Astrocyte of the spinal cord (primary cell): ENCODE measurements at regions not wholly inside any gene's neighbourhood (a gene's known extent, or its start where the extent isn't known, plus 50 kb on each side); places are given as distances from the start of the nearest gene placed in this dataset.

Experiments used
- DNase-seq: peaks from one replicate; pipeline ENCODE4 v3.0.0; 2011; ENCODE audit warnings: low read depth, low spot score
- H3K4me3 ChIP-seq: 2 replicates; pipeline ENCODE4 v1.5.1; 2011; ENCODE audit warnings: low read depth, mild to moderate bottlenecking, low read length, moderate library complexity
- in situ Hi-C: cut with HindIII; loops from 2 replicates; pipeline ENCODE4 v1.10.0; 2017; ENCODE audit warnings: low sequenced_read_pairs
- TF ChIP-seq, protein P1 (sequence below): IDR thresholded peaks from 2 replicates; pipeline ENCODE4 v1.5.1; 2012; ENCODE audit warnings: low read depth, mild to moderate bottlenecking, low read length, inconsistent platforms

DNA sequence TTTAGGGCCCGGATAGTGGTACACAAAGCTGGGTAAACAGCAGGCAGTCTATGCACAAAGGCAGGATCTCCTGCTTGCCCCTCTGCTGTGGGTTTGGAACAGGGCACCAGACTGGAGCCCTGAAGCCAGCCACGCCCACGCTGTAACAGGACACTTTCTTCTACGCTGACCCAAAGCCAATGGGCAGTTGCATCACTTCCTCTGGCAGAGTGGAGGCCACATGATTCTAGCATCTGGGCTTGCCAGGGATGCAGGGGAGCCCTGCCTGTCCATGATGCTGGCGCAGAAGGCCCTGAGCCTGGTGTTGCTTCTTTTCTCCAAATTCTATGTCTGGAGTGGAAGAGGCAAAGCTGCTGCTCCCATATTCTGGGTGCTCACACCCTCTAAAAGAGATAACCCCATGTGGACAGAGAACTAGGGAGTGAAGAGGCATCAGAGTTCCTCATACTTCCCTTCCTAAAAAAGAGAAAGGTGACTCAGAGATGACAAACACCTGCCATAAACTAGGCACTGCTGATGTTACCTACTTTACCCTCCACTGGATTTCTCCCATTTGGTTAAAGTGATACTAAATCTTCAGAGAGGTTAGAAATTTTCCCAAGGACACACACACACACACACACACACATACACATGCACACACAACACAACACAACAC, 260.3 kb upstream of the KLF4 start:
- DNase-seq = peak; percentile 92
- TF ChIP-seq, protein P1, sequence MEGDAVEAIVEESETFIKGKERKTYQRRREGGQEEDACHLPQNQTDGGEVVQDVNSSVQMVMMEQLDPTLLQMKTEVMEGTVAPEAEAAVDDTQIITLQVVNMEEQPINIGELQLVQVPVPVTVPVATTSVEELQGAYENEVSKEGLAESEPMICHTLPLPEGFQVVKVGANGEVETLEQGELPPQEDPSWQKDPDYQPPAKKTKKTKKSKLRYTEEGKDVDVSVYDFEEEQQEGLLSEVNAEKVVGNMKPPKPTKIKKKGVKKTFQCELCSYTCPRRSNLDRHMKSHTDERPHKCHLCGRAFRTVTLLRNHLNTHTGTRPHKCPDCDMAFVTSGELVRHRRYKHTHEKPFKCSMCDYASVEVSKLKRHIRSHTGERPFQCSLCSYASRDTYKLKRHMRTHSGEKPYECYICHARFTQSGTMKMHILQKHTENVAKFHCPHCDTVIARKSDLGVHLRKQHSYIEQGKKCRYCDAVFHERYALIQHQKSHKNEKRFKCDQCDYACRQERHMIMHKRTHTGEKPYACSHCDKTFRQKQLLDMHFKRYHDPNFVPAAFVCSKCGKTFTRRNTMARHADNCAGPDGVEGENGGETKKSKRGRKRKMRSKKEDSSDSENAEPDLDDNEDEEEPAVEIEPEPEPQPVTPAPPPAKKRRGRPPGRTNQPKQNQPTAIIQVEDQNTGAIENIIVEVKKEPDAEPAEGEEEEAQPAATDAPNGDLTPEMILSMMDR = no peak
- no peak overlapping the region for H3K4me3 ChIP-seq
- in situ Hi-C loops = no loop called here

- DNase-seq = no peak
- H3K4me3 ChIP-seq = no peak overlapping the region
- TF ChIP-seq, protein P1 = no peak
- in situ Hi-C loops = no loop called here
These were observed 255.3 kb upstream of the KLF4 start for GRCh38 chr9:107744873-107745272.

DNA sequence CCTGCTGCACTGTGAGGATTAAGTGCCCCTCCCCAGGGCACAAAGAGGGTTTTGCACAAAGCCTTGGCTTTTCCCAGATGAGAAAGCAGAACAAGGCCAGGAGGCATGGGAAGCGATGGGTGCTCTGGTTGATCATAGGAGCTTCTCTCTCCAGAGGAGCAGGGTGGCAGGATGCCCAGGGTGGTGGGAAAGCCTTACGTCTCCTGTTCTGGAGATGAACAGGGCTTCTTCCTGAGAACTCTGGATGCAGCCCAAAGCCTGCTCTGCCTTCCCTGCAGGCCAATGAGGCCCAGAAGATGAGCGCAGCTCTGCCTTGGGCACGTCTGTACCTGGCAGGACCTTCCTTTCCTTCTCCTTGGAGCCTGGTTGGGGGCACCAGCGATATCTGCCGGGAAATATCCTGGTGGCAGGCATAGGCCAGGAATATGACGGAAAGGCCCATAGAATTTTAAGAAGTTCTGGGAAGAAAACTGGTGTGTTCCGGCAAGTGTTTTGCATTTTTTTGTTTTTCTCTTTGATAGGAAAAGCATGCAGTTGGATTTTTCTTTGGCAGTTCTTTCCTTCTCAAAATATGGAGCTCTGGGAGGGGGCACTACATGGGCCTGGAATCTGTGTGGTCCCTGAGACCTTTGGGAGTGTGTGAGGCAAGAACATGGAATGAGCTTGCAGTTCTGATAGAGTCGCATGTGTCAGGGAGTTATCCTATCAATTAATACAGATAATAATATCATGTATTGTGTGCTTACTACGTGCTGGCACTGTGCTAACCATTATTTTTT, 253.2 kb upstream of the KLF4 start:
- TF ChIP-seq, protein P1 = no peak
- DNase-seq = no peak
- H3K4me3 ChIP-seq = no peak overlapping the region
- in situ Hi-C loops = no loop called here

GRCh38 chr9:107740088-107740980, 250.8 kb upstream of the KLF4 start:
- in situ Hi-C loops = no loop called here
- no peak overlapping the region for H3K4me3 ChIP-seq
- DNase-seq = no peak
- TF ChIP-seq, protein P1 = no peak

DNA sequence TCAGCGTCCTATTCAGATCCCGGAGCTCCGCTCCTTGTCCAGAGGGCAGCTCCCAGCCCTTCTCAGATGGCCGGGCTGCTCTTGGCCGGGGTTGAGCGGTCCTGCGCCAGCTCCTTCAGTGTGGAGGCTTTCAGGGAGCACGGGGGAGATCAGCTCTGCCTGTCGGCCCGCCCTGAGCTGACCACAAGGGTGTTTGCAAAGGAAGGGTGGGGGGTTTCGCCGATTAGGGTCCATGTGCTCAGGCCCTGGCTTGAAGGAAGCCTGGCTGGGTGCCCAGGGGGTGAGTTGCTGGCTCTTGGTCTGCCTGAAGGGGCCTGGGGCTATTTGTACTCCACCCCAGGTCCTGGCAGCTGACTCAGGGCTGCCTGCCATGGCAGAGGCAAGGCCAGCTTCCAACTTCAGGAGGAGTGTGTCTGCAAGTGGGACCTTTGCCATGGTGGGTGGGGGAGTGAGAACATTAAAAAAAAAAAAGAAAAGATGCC, 250.1 kb upstream of the KLF4 start:
- TF ChIP-seq, protein P1 = no peak
- peak; percentile 37 for DNase-seq
- no peak overlapping the region for H3K4me3 ChIP-seq
- in situ Hi-C loops = no loop called here

DNA sequence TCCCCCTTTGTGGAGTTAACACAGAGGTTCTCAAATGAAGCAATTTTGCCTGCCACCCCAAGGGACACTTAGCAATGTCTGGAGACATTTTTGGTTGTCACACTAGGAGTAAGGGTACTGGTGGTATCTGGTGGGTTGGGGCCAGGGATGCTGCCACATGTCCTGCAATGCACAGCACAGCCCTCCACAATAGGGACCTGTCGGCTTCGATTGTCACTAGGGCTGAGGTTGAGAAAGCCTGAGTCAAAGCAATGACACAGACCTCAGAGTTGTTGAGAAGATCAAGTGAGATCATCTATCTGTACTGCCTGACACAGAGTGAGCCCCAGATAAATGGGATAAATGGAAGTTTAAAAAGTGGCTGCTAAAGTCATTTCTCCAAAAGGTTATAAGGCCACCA, 249.2 kb upstream of the KLF4 start:
- in situ Hi-C loops = no loop called here
- no peak overlapping the region for H3K4me3 ChIP-seq
- no peak for DNase-seq
- TF ChIP-seq, protein P1 = no peak
